ENCODE measurements at regions not wholly inside any gene's neighbourhood (a gene's known extent, or its start where the extent isn't known, plus 50 kb on each side); places are given as distances from the start of the nearest gene placed in this dataset.
A peak's percentile ranks its signal among the peaks of the same experiment; 100 is the strongest.

DNA sequence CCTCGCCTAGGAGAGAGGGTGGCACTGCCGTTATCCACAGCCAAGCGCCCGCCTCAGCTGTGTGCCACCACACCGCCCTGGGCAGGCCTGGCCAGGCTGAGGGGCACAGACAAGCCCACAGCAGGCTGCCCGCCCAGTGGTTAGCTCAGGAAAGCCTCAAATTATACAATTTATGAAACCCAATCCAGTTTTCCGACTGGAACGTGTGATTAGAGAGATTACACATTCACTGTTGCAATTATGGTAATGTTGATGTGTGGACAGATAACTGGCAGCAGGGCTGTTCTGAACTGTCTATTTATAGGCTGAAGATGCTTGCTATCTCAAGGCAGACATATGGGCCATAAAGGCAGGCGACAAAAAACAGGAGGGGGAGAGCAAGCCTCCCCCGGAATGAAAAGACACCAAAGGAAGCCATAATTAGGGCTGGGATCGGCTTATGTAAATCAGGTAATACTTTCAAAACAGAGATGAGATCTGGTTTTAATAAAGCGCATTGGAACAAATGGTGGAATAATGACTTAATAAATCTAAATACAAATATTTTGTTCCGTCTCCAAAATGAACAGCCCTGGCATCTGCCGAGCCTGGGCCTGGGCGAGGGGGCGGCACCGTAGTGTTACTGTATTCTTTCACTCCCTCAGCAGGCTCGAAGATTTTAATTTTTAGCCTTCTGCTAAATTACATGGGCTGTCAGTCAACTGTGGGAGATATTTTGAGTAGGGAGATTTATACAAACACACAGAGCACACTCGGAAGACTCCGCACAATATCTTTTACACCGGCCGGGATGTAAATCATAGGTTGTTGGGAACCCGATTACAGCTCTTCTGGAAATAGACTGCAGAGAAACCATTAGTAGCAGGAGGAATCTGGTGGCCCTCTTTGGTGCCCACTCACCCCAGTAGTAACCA lies 103.1 kb upstream of the TLE3 start:
- no peak for DNase-seq (ENCODE audit: low read depth)

DNA sequence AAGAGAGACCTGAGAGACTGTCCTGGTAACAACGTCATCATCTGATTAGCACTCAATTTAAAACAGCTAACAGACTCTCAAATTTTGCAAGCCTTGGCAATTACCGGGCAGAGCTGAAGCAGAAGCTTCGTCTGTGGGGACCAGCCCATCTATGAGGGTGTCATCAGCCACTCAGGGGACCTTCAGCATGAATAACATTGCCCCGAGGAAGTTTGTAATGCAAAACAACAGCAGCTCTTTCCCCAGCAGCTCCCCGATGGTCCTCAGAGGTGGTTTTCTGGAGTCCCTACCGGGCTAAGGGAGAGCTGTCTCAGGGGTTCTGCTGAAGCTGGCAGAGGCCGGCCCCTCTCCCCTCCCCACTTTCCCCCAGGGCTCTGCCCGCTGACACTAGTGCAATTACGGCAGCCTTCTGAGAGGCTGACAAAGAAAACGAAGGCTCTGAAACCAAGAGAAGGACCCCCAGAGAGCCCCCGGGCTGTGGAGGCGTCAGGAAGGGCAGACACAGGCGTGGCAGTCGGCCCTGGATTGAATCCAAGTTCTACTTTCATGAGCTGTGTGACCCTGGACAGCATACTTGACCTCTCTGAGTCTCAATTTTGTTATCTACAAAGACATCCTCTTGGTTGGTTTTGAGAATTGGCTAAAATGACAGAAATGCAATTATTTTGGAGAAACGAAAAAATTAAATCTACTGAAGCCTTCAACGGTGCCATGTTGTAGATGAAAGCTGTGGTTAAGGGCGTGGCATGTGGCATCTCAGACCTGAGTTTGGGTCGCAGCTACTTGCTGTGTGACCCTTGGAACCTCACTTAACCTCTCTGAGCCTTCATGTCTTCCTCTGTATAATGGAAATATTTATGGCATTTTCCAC lies 102.1 kb upstream of the TLE3 start:
- DNase-seq (ENCODE audit: low read depth) = peak; percentile 26

DNA sequence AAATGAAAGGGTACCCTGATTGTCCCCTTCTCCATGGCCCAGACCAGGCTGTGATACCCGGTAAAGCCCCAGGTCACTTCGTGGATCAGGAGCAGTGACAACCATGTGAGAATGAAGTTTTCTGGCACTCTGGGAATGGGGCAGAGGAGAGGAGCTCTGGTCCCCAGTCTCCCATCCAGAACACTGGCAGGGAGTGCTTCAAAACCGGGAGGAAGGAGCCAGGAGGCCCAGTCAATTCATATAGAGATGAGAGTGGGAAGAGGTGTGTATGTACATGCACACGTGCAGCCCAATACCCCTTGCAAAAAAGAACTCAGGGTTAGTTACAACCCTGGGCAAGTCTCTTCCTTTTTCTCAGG lies 101.4 kb upstream of the TLE3 start:
- DNase-seq (ENCODE audit: low read depth) = no peak

DNA sequence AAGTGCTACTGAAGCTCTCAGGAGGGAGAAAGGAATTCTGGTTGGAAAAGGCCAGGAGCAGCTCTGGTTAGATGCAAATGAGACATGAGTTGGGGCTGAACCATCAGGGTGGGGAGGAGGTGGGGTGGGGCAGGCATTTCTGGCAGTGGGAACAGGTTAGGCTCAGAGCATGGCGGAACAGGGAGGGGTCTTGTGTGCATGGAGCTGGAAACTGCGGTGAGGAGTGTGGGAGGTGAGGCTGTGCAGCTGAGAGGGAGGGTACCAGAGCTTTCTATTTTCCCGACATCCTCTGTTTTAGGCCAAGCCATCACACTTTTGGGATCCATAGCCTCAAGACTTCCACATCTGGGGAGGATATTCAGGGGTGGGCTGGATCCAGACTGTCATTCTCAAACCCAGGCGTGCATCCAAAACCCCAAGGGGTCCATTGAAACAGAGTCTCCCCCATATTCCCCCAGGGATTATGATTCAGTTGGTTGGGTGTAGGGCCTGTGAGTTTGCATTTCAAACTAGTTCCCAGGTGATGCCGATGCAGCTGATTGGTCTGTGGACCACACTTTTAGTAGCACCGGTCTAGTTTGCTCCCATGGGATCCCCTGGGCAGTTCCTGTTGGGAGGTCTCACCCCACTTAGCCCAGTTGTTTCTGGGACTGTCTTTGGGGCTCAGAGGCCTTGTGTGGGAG lies 100.9 kb upstream of the TLE3 start:
- no peak for DNase-seq (ENCODE audit: low read depth)

DNA sequence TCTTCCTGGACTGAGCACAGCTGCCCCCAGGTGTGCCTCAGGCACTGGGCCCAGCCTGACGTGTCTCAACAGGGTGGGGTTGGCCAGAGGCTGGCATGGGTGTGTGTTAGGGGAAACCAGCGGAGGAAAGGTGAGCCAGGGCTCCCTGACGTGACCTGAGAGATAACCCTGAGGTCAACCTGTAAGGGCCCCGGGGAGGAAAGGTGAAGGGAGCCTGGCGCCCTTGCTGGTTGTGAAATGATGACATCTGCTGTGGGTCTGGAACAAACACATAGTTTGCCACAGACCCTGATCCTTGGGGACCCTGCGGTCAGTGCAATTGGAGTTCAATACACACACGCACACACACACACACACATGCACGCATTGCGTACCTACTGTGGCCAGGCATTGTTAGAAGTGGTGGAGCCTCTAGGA lies 100.2 kb upstream of the TLE3 start:
- DNase-seq (ENCODE audit: low read depth) = no peak

DNA sequence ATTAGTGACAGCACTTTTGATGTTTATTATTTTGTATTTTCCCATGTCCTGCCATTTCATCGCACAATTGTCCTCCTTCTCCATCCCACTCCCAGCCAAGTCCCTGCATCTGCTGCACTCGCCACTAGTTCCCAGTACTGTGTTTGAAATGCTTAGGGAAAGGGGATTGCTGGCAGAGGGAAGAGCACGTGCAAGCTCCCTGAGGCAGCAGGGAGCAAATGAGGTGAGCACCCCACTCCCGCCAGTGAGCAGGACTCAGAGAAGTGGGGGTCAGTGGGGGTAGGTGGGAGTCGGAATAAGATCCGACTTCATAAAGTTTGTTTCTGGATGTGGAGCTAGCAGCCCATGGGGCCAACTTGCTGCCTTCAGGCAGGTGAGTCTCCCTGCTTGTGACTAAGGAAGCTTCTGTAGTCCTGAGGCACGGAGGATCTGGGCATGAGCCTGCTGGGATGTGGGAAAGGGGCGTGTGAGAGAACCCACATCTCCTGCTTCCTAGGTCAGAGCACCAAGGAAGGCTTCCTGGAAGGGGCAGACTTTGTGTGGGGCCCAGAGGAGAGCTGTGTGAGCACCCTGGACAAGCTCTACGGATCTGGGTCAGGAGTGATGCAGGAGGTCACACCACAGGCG lies 99.7 kb upstream of the TLE3 start:
- no peak for DNase-seq (ENCODE audit: low read depth)

DNA sequence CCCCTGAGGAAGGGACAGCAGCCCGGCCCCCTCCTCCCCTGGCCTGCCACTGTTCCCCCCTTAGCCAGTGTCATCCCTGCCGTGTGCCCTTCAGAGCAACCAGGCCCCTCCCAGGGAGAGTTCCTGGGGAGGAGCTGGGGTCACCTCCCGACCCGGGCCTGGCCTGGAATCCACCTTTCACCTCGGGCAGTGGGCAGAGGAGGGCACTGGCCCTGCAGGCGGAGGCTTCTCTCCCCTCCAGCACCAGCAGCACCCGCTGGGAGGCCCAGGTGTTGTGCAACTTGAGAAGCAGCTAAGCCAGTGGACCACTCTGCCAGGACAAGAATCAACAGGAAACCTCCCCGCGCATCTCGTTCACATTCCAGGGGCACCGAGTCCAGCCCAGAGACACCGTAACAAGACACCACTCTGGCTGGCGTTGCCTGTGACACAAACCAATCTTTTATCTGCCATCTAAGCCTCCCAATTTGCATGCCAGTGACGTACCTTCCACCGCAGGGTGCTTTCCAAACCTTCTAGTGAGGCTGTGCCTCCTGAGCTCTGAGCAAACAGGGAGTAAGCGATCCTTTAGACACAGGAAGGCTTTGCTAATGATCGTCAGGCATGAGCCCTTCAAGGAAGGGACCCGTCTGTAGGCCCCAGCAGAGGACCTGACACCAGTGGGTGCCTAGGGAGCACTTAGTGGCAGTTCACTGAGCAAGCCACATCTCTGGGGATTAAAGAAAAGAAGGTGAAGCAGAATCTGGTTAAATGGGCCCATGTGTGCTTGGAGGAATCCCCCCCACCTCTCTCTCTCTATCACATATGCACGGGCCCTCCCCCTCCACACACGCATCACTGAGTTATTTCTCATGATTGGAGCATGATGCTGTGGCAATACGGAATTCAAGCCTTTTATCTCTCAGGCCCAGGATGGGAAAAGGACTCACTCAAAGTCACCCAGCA lies 98.9 kb upstream of the TLE3 start:
- DNase-seq (ENCODE audit: low read depth) = peak; percentile 90

DNA sequence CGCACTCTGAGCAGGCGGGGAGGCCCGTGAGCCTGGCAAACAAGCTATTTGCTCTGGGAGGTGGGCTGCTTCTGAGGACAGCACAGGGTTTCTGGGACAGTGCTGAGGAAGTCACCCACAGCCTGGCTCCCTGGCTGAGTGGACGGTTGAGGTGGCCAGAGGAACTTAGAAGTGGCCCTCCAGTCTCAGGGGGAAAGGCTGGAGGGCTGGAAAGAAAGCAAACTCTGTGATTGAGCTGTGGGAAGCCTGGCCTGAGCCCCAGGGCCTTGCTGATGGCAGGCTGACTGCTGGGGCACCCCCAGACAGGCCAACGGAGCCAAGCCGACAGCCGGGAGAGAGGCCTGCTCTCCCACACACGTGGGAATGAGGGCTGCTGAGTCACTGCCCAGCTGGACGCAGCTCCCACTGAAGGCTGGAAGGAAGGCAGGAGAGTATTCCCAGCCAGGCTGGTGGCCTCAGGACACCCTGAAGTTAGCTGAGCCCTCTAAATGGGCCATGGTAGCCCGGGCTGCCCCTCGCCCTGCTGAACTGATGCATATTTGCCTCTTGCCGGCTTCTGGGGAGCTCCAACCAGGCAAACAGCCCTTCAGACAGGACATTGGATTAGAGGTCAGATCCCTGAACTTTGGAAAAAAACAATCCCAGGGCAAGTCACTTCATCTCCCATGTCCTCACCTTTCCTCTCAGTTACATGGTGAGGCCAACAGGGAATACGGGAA lies 98.0 kb upstream of the TLE3 start:
- DNase-seq (ENCODE audit: low read depth) = peak; percentile 91

DNA sequence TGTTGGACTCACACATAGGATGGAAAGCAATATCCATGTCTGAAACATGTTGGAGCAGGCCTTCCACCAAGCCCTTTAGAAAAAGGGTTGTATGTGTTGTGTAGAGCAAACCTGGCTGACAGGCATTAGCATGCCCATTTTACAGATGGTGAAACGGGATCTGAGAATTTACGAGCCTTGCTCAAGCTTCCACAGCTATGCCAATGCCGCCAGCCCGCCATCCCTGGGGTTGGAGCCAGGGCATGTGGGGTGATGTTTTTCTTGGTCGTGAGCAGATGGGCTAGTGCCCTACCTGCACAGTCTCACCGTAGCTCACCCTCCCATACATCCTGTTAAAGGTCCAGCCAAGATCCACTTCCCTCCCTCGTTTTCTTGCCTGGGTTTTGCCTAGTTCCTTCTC lies 97.5 kb upstream of the TLE3 start:
- DNase-seq (ENCODE audit: low read depth) = no peak

DNA sequence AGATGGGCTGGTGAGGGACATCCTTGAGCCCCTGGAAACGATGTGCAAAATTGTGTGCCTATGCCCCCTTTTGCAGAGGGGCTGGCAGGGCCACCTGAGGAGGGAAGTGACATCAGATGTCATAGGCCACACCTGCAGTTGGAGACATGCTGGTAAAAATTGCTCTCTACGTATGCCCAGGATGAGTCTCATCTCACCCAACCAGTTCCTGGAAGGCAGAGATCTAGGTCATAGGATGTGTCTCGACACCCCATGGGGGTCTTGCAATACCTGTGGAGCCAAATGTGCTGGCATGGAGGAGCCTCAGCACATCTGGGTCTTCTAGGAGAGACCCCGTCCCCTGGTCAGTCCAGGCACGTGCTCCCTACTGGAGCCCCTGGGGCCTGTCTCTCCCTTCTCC lies 96.5 kb upstream of the TLE3 start:
- no peak for DNase-seq (ENCODE audit: low read depth)

DNA sequence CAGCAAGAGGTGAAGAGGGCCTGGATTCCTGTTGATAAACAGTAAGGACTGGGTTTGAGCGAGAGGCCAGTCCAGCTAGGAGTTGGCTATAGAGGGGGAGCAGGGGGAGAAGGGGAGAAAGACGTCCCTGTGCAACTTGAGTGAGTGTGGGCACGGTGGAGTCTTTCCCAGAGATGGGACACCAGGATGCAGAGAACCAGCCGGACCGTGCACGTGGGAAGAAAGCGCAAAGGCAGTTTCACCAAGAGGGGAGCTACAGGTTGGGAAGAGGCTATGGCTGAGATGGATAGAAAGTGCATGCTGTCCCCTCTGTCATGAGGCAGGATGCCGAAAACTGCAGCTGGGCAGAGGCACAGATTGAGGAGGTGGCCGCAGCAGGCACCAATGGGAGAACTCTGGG lies 96.0 kb upstream of the TLE3 start:
- no peak for DNase-seq (ENCODE audit: low read depth)

DNA sequence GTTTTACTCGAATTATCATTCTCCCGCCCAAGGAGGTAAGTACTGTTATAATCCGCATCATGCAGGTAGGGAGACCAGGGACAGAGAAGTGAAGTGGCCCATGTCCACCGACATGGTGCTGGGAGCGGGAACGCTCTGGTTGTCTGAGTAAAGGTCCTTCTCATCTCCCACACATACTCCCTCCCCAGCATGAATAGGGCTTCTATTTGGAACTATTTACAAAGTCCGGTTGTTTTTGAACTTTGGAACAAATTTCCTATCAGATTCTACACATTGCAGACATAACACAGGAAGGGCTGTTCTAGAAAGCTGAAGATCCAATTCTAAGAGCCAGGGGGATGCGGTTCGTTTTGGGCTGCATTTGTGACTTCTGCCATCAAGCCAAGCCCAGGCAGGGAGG lies 94.8 kb upstream of the TLE3 start:
- DNase-seq (ENCODE audit: low read depth) = no peak

DNA sequence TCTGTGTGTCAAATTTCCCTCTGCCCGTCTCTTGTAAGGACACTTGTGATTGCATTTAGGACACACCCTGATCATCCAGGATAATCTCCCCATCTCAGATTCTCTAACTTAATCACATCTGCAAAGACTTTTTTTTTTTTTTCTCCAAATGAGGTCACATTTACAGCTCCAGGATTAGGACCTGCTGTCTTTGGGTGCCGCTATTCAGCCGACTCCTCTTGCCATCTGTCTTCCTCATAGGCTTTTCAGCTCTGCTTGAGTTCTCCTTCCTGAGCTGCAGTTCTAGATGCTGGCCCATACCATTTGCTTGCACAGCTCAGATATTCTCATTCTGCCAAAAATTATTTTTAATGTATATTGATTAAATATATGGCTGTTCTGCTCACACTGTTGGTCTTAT lies 94.3 kb upstream of the TLE3 start:
- no peak for DNase-seq (ENCODE audit: low read depth)

DNA sequence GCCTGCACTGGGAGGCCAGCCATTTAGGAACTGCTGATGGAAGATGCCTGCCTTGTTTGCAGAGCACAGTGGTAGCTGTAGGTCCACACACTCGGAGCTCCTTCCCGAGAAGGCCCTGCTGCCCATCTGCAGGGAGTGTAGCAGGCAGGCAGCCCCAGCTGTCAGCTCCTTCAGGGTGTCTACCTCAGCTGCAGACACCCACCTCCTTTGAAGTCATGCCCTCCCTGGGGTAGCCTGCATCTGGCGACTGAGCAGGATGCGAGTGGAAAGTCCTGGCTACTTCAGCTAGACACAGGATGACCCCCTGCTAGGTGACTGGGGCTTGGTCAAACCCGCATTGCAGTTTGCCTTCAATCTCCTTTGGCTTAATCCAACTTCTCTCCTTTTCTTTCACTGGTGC lies 93.2 kb upstream of the TLE3 start:
- DNase-seq (ENCODE audit: low read depth) = no peak

DNA sequence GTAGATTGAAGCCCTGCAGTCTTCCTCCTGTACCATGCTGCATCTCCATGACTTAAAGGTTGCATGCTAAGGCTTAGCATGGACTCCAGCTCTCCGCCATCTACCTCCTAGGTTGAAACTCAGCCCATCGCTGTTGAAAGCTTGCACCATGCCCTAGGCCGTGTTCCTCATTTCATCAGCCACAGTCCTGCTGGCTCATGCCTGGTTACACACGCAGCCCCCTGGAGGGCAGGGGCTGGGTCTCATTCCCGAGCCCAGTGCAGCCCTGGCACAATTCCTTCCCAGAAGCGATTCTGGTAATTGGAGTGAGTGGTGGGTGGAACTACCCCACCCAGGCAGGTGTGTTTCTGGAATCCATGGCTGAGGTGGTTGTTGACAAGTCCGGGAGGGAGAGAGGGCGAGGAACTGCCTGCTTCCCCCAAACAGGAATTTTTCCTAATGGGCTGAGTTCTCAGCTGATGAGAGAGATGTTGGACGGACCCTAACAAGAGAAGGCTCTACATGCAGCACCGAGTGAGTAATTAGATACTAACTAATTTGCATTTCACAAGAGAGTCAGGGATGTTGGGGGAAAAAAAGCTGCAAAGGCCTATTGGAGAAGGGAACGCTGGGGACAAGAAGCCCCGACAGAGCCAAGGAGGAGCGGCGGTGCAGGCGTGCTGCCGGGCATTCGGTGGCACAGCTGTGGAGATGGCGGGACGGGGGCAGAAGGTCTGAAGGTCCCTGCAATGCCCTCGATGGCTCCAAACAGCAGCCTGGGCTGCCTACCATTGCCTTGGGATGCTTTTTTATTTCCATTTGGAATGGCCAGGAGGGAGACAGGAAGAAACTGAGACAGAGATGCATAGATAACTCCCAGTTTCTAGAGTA lies 92.3 kb upstream of the TLE3 start:
- no peak for DNase-seq (ENCODE audit: low read depth)

DNA sequence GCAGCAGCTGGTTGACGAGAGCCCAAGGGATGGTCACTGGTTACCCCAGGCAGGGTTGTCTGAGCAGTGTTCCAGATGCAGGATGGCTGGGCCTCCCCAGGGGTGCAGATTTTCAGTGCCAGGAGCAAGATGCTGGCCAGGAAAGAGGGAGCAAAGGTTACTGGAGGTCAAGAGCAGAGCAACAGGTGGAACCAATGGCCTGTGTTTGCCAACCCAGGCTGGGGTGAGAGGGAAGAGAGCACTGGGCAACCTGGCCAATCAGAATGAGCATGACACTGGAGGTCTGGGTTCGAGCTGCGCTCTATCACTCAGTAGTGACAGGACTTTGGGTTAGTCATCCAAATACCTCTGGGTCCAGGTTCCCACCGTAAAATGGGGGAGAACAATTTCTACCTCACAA lies 90.6 kb upstream of the TLE3 start:
- DNase-seq (ENCODE audit: low read depth) = no peak

DNA sequence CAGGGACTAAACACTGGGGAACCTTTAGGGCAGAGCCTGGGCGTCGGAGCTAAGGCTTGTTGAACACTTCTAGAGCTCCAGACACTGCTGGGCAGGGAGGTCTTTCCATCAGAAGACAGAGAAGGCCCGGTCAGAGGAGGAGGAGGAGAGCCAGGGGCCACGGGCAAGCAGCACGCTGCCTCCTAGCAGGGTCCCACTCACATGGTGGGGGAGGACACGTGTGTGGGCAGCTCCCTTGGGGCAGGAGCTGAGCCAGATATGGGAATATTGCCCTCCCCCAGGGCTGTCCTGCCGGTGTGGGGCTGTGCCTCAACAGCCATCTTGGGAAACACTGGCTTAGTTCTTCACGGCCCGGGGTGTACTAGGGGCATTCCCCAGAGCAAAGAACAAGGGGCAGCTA lies 89.6 kb upstream of the TLE3 start:
- DNase-seq (ENCODE audit: low read depth) = no peak

DNA sequence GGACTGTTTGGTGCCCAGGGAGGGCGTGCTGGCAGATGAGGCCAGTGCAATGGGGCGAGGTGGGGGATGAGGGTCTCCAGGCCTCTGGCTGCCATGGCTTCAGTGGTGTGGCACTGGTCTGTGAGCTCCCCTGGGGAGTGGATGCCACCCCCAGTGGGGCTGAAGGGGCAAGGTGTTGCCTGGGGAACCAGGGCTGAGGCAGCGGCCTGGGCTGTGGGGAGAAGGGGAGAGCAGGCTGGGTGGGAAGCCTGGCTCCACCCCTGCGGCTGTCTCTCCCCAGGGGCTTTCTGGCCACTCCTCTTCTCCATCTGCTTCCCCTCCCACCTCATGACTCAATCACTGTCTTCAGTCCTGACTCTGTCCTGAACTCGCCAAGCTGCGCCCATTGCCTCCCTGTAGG lies 88.4 kb upstream of the TLE3 start:
- DNase-seq (ENCODE audit: low read depth) = no peak

DNA sequence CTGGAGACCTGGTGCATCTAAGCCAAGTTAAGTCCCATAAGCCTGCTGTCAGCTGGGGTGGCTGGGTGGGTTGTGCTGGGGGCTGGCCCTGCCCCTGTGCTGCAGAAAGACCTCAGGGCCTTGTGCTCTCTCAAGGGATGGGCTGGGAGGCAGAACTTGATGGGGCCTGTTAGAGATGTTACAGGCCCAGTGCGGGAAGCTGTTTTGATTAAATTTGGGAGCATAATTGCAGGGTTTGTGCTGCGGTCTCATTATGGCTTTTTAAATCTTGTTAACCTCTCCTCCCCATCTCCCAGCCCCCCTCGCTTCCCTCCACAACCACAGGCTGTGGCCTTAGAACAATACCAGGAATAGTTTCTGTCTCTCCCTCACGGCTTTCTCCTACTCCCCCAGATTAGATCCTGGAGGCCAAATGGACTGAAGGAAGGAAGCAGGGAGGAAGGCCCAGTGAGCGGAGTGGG lies 87.6 kb upstream of the TLE3 start:
- DNase-seq (ENCODE audit: low read depth) = no peak

Data from EH (cell line).